ENCODE measurements at regions not wholly inside any gene's neighbourhood (a gene's known extent, or its start where the extent isn't known, plus 50 kb on each side); places are given as distances from the start of the nearest gene placed in this dataset.

DNA sequence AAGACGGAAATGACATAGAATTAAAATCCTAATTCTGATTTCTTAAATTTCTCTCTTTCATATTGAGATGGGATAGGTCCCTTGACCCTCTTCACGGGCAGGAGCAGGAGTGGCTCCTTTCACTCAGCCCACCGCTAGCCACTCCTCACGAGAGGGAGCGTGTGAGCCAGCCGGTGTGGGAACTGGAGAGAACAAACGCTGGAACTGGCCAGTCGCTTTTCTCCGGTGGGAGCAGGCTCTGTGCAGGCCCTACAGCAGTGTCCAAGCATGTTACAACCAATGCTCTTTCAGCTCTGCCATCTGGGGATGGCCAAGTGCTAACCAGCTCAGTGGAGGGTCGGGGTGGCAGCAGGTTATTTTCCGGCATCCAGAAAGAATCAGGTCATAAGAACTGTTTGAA lies 815.5 kb upstream of the ADGRL4 start:
- TF ChIP-seq POLR2AphosphoS5 (IDR thresholded peaks at IDR 0.05; ENCODE audit: borderline replicate concordance, low read depth, low read length) = no peak
- TF ChIP-seq EZH2 (IDR thresholded peaks at IDR 0.05) = no peak
- no peak for TF ChIP-seq FOXP2 (optimal IDR thresholded peaks at IDR 0.05; ENCODE audit: control extremely low read depth, extremely low read length, insufficient read depth)

Measured in SK-N-MC (cell line).